ENCODE measurements at regions not wholly inside any gene's neighbourhood (a gene's known extent, or its start where the extent isn't known, plus 50 kb on each side); places are given as distances from the start of the nearest gene placed in this dataset.
"Not testable (repeated sequence)": the region's sequence is repeated elsewhere in the genome, so short reads cannot be mapped to it uniquely, and the experiment has no call there.

- Histone ChIP-seq H2AFZ (ENCODE audit: low read depth) (no peak overlapping the region), H3K79me2 (ENCODE audit: insufficient read depth, low read depth) (no peaks in the 10 kb centered on the region), H3K4me2 (no peak overlapping the region), H3K4me1 (ENCODE audit: low read depth, poor library complexity, severe bottlenecking) (no peaks in the 10 kb centered on the region), H3K27ac (no peak overlapping the region), H4K20me1 (ENCODE audit: insufficient read depth) (no peaks in the 10 kb centered on the region), H3K4me3 (IDR thresholded peaks at IDR 0.05; ENCODE audit: insufficient read depth, low read depth, low read length) (no peak overlapping the region), H3K27me3 (ENCODE audit: insufficient read depth, low read depth) (no peaks in the 10 kb centered on the region), H3K9ac (no peak overlapping the region), H3K36me3 (ENCODE audit: insufficient read depth) (no peaks in the 10 kb centered on the region)
- TF ChIP-seq CTCF (conservative IDR thresholded peaks at IDR 0.05; ENCODE audit: low read depth, low read length) = no peak
These were observed 184.3 kb upstream of the RTL1 start for GRCh38 chr14:101087614-101088394.

- Histone ChIP-seq H3K9ac (no peak overlapping the region), H3K27ac (no peak overlapping the region), H3K79me2 (ENCODE audit: insufficient read depth, low read depth) (no peaks in the 10 kb centered on the region), H4K20me1 (ENCODE audit: insufficient read depth) (no peaks in the 10 kb centered on the region), H3K4me3 (IDR thresholded peaks at IDR 0.05; ENCODE audit: insufficient read depth, low read depth, low read length) (no peak overlapping the region), H3K27me3 (ENCODE audit: insufficient read depth, low read depth) (no peaks in the 10 kb centered on the region), H3K4me2 (no peak overlapping the region), H3K36me3 (ENCODE audit: insufficient read depth) (no peaks in the 10 kb centered on the region), H2AFZ (ENCODE audit: low read depth) (no peak overlapping the region), H3K4me1 (ENCODE audit: low read depth, poor library complexity, severe bottlenecking) (no peaks in the 10 kb centered on the region)
- TF ChIP-seq CTCF (conservative IDR thresholded peaks at IDR 0.05; ENCODE audit: low read depth, low read length) = no peak
These were observed 184.8 kb upstream of the RTL1 start for GRCh38 chr14:101088395-101088667.

GRCh38 chr14:101088714-101089113, 185.2 kb upstream of the RTL1 start:
- Histone ChIP-seq H3K36me3 (ENCODE audit: insufficient read depth) (no peaks in the 10 kb centered on the region), H3K4me1 (ENCODE audit: low read depth, poor library complexity, severe bottlenecking) (no peaks in the 10 kb centered on the region), H4K20me1 (ENCODE audit: insufficient read depth) (no peaks in the 10 kb centered on the region), H3K4me2 (no peak overlapping the region), H2AFZ (ENCODE audit: low read depth) (no peak overlapping the region), H3K79me2 (ENCODE audit: insufficient read depth, low read depth) (no peaks in the 10 kb centered on the region), H3K27ac (no peak overlapping the region), H3K9ac (no peak overlapping the region), H3K27me3 (ENCODE audit: insufficient read depth, low read depth) (no peaks in the 10 kb centered on the region), H3K4me3 (IDR thresholded peaks at IDR 0.05; ENCODE audit: insufficient read depth, low read depth, low read length) (no peak overlapping the region)
- no peak for TF ChIP-seq CTCF (conservative IDR thresholded peaks at IDR 0.05; ENCODE audit: low read depth, low read length)

GRCh38 chr14:101090478-101090877, 187.0 kb upstream of the RTL1 start:
- H4K20me1 ChIP-seq (ENCODE audit: insufficient read depth); H3K27me3 ChIP-seq (ENCODE audit: insufficient read depth, low read depth); H3K4me3 ChIP-seq (IDR thresholded peaks at IDR 0.05; ENCODE audit: insufficient read depth, low read depth, low read length); H3K4me1 ChIP-seq (ENCODE audit: low read depth, poor library complexity, severe bottlenecking); H3K79me2 ChIP-seq (ENCODE audit: insufficient read depth, low read depth); H3K4me2 ChIP-seq; H2AFZ ChIP-seq (ENCODE audit: low read depth); H3K9ac ChIP-seq; H3K27ac ChIP-seq; H3K36me3 ChIP-seq (ENCODE audit: insufficient read depth): not testable (repeated sequence)

GRCh38 chr14:101090976-101091375, 187.5 kb upstream of the RTL1 start:
- Histone ChIP-seq H3K27me3 (ENCODE audit: insufficient read depth, low read depth) (no peaks in the 10 kb centered on the region), H3K4me3 (IDR thresholded peaks at IDR 0.05; ENCODE audit: insufficient read depth, low read depth, low read length) (no peak overlapping the region), H4K20me1 (ENCODE audit: insufficient read depth) (no peaks in the 10 kb centered on the region), H3K4me2 (no peak overlapping the region), H3K36me3 (ENCODE audit: insufficient read depth) (no peaks in the 10 kb centered on the region), H3K4me1 (ENCODE audit: low read depth, poor library complexity, severe bottlenecking) (no peaks in the 10 kb centered on the region), H3K9ac (no peak overlapping the region), H3K27ac (no peak overlapping the region), H3K79me2 (ENCODE audit: insufficient read depth, low read depth) (no peaks in the 10 kb centered on the region), H2AFZ (ENCODE audit: low read depth) (no peak overlapping the region)
- TF ChIP-seq CTCF (conservative IDR thresholded peaks at IDR 0.05; ENCODE audit: low read depth, low read length) = no peak

GRCh38 chr14:101094916-101095315, 191.4 kb upstream of the RTL1 start:
- H3K4me2 ChIP-seq; H3K27me3 ChIP-seq (ENCODE audit: insufficient read depth, low read depth); H4K20me1 ChIP-seq (ENCODE audit: insufficient read depth); H3K4me3 ChIP-seq (IDR thresholded peaks at IDR 0.05; ENCODE audit: insufficient read depth, low read depth, low read length); H3K36me3 ChIP-seq (ENCODE audit: insufficient read depth); H3K79me2 ChIP-seq (ENCODE audit: insufficient read depth, low read depth); H3K27ac ChIP-seq; H3K4me1 ChIP-seq (ENCODE audit: low read depth, poor library complexity, severe bottlenecking); H2AFZ ChIP-seq (ENCODE audit: low read depth); H3K9ac ChIP-seq: not testable (repeated sequence)
